ENCODE measurements at regions not wholly inside any gene's neighbourhood (a gene's known extent, or its start where the extent isn't known, plus 50 kb on each side); places are given as distances from the start of the nearest gene placed in this dataset.

- no peak for DNase-seq (ENCODE audit: low read depth)
Observed at GRCh38 chr12:123041042-123041531, 60.6 kb downstream of the ARL6IP4 start.

GRCh38 chr12:123040106-123040505 is 59.6 kb downstream of the ARL6IP4 start:
- no peak for DNase-seq (ENCODE audit: low read depth)

GRCh38 chr12:123038966-123039365 is 58.5 kb downstream of the ARL6IP4 start:
- DNase-seq (ENCODE audit: low read depth) = no peak

- DNase-seq (ENCODE audit: low read depth) = no peak
Observed at GRCh38 chr12:123038486-123038885, 58.0 kb downstream of the ARL6IP4 start.

- DNase-seq (ENCODE audit: low read depth) = no peak
Observed at GRCh38 chr12:123037791-123038190, 57.3 kb downstream of the ARL6IP4 start.

- no peak for DNase-seq (ENCODE audit: low read depth)
Observed at GRCh38 chr12:123036466-123037285, 56.2 kb downstream of the ARL6IP4 start.

- DNase-seq (ENCODE audit: low read depth) = no peak
Observed at GRCh38 chr12:123035841-123036240, 55.4 kb downstream of the ARL6IP4 start.

GRCh38 chr12:123034865-123035264 is 54.4 kb downstream of the ARL6IP4 start:
- DNase-seq (ENCODE audit: low read depth) = no peak

- DNase-seq (ENCODE audit: low read depth) = no peak
Observed at GRCh38 chr12:123034022-123034541, 53.6 kb downstream of the ARL6IP4 start.

- DNase-seq (ENCODE audit: low read depth) = no peak
Observed at GRCh38 chr12:123033392-123034021, 53.0 kb downstream of the ARL6IP4 start.

- DNase-seq (ENCODE audit: low read depth) = no peak
Observed at GRCh38 chr12:123032736-123033391, 52.4 kb downstream of the ARL6IP4 start.

All from stimulated activated CD8-positive, alpha-beta memory T cell treated with anti-CD3 and anti-CD28 coated beads, Interleukin-15, amount 100 ng/mL, for 1 hour (primary cell).